ENCODE measurements at regions not wholly inside any gene's neighbourhood (a gene's known extent, or its start where the extent isn't known, plus 50 kb on each side); places are given as distances from the start of the nearest gene placed in this dataset.

- Mint-ChIP-seq H3K27me3 (no peaks in the 10 kb centered on the region), H3K36me3 (no peaks in the 10 kb centered on the region), H3K9me3 (peaks cover 7 to 19% (median 9%) of the 10 kb centered on the region in 3 donors), H3K4me1 (no peaks in the 10 kb centered on the region), H3K4me3 (no peak overlapping the region), H3K27ac (no peak overlapping the region)
- ATAC-seq (replicated peaks in 1 of 4) = no peak
- CTCF ChIA-PET = no interaction called here
- H3K4me3 ChIP-seq (ENCODE audit: control insufficient read depth in 1 of 2, extremely low read depth in 1 of 2, low read length in 1 of 2) = no peak overlapping the region
- no peaks in the 10 kb centered on the region for H3K9me3 ChIP-seq
- H3K36me3 ChIP-seq (ENCODE audit: control insufficient read depth in 2 of 2, extremely low read depth in 1 of 2, insufficient read depth in 1 of 2, low read length in 1 of 2) = no peaks in the 10 kb centered on the region
- no peaks in the 10 kb centered on the region for H3K4me1 ChIP-seq (ENCODE audit: control insufficient read depth in 1 of 2, extremely low read depth in 1 of 2, insufficient read depth in 2 of 2, low read length in 2 of 2)
- no peaks in the 10 kb centered on the region for H3K27me3 ChIP-seq (replicated peaks in 1 of 2; ENCODE audit: control insufficient read depth in 2 of 2, extremely low read depth in 1 of 2, insufficient read depth in 2 of 2, low read length in 1 of 2)
- H3K27ac ChIP-seq (ENCODE audit: low read length) = no peak overlapping the region
- POLR2A ChIA-PET = no interaction called here
- no peak for DNase-seq
- no CpG with 5 or more reads among the region's 1 CpG for WGBS (ENCODE audit: insufficient coverage)
Measured at GRCh38 chr11:81000735-81001134, 1559.9 kb upstream of the TENM4 start.

GRCh38 chr11:81000334-81000733 is 1559.5 kb upstream of the TENM4 start:
- POLR2A ChIA-PET = no interaction called here
- H3K9me3 ChIP-seq = no peaks in the 10 kb centered on the region
- no peaks in the 10 kb centered on the region for H3K4me1 ChIP-seq (ENCODE audit: control insufficient read depth in 1 of 2, extremely low read depth in 1 of 2, insufficient read depth in 2 of 2, low read length in 2 of 2)
- Mint-ChIP-seq H3K27ac (no peak overlapping the region), H3K4me3 (no peak overlapping the region), H3K27me3 (no peaks in the 10 kb centered on the region), H3K4me1 (no peaks in the 10 kb centered on the region), H3K36me3 (no peaks in the 10 kb centered on the region), H3K9me3 (peaks cover 7 to 19% (median 9%) of the 10 kb centered on the region in 3 donors)
- CTCF ChIA-PET = no interaction called here
- no peaks in the 10 kb centered on the region for H3K27me3 ChIP-seq (replicated peaks in 1 of 2; ENCODE audit: control insufficient read depth in 2 of 2, extremely low read depth in 1 of 2, insufficient read depth in 2 of 2, low read length in 1 of 2)
- no peak overlapping the region for H3K4me3 ChIP-seq (ENCODE audit: control insufficient read depth in 1 of 2, extremely low read depth in 1 of 2, low read length in 1 of 2)
- no peaks in the 10 kb centered on the region for H3K36me3 ChIP-seq (ENCODE audit: control insufficient read depth in 2 of 2, extremely low read depth in 1 of 2, insufficient read depth in 1 of 2, low read length in 1 of 2)
- no peak for DNase-seq
- ATAC-seq (replicated peaks in 1 of 4) = no peak
- no peak overlapping the region for H3K27ac ChIP-seq (ENCODE audit: low read length)

- H3K4me3 ChIP-seq (ENCODE audit: control insufficient read depth in 1 of 2, extremely low read depth in 1 of 2, low read length in 1 of 2) = no peak overlapping the region
- H3K4me1 Mint-ChIP-seq = no peaks in the 10 kb centered on the region
- no peaks in the 10 kb centered on the region for H3K27me3 Mint-ChIP-seq
Measured at GRCh38 chr11:80995523-80995922, 1554.7 kb upstream of the TENM4 start.

GRCh38 chr11:80993536-80993935 is 1552.7 kb upstream of the TENM4 start:
- Histone ChIP-seq H3K4me3 (ENCODE audit: control insufficient read depth in 1 of 2, extremely low read depth in 1 of 2, low read length in 1 of 2) (no peak overlapping the region), H3K27me3 (replicated peaks in 1 of 2; ENCODE audit: control insufficient read depth in 2 of 2, extremely low read depth in 1 of 2, insufficient read depth in 2 of 2, low read length in 1 of 2) (no peaks in the 10 kb centered on the region), H3K27ac (ENCODE audit: low read length) (no peak overlapping the region), H3K36me3 (ENCODE audit: control insufficient read depth in 2 of 2, extremely low read depth in 1 of 2, insufficient read depth in 1 of 2, low read length in 1 of 2) (no peaks in the 10 kb centered on the region), H3K9me3 (no peaks in the 10 kb centered on the region), H3K4me1 (ENCODE audit: control insufficient read depth in 1 of 2, extremely low read depth in 1 of 2, insufficient read depth in 2 of 2, low read length in 2 of 2) (no peaks in the 10 kb centered on the region)
- H3K4me1 Mint-ChIP-seq = no peaks in the 10 kb centered on the region
- H3K9me3 Mint-ChIP-seq = peaks cover 17 to 30% (median 17%) of the 10 kb centered on the region in 3 donors
- no peaks in the 10 kb centered on the region for H3K27me3 Mint-ChIP-seq
- DNase-seq (no peak), ATAC-seq (replicated peaks in 1 of 4) (no peak)
- ChIA-PET POLR2A (no interaction called here), CTCF (no interaction called here)
- H3K4me3 Mint-ChIP-seq = no peak overlapping the region
- no peak overlapping the region for H3K27ac Mint-ChIP-seq
- H3K36me3 Mint-ChIP-seq = no peaks in the 10 kb centered on the region

More at GRCh38 chr11:80995523-80995922, 1554.7 kb upstream of the TENM4 start:
- POLR2A ChIA-PET = no interaction called here
- Histone ChIP-seq H3K27ac (ENCODE audit: low read length) (no peak overlapping the region), H3K9me3 (no peaks in the 10 kb centered on the region), H3K27me3 (replicated peaks in 1 of 2; ENCODE audit: control insufficient read depth in 2 of 2, extremely low read depth in 1 of 2, insufficient read depth in 2 of 2, low read length in 1 of 2) (no peaks in the 10 kb centered on the region), H3K4me1 (ENCODE audit: control insufficient read depth in 1 of 2, extremely low read depth in 1 of 2, insufficient read depth in 2 of 2, low read length in 2 of 2) (no peaks in the 10 kb centered on the region), H3K36me3 (ENCODE audit: control insufficient read depth in 2 of 2, extremely low read depth in 1 of 2, insufficient read depth in 1 of 2, low read length in 1 of 2) (no peaks in the 10 kb centered on the region)
- CTCF ChIA-PET = no interaction called here
- no peaks in the 10 kb centered on the region for H3K36me3 Mint-ChIP-seq
- H3K9me3 Mint-ChIP-seq = peaks cover 8 to 24% (median 13%) of the 10 kb centered on the region in 3 donors
- H3K4me3 Mint-ChIP-seq = no peak overlapping the region
- no CpG with 5 or more reads among the region's 2 CpGs for WGBS (ENCODE audit: insufficient coverage)
- DNase-seq (no peak), ATAC-seq (replicated peaks in 1 of 4) (no peak)
- H3K27ac Mint-ChIP-seq = no peak overlapping the region

- no peak overlapping the region for H3K4me3 ChIP-seq (ENCODE audit: control insufficient read depth in 1 of 2, extremely low read depth in 1 of 2, low read length in 1 of 2)
- H3K4me1 ChIP-seq (ENCODE audit: control insufficient read depth in 1 of 2, extremely low read depth in 1 of 2, insufficient read depth in 2 of 2, low read length in 2 of 2) = no peaks in the 10 kb centered on the region
- Mint-ChIP-seq H3K4me3 (no peak overlapping the region), H3K36me3 (no peaks in the 10 kb centered on the region), H3K9me3 (peaks cover 11 to 37% (median 20%) of the 10 kb centered on the region in 3 donors), H3K27ac (no peak overlapping the region), H3K27me3 (no peaks in the 10 kb centered on the region), H3K4me1 (no peaks in the 10 kb centered on the region)
- no peaks in the 10 kb centered on the region for H3K27me3 ChIP-seq (replicated peaks in 1 of 2; ENCODE audit: control insufficient read depth in 2 of 2, extremely low read depth in 1 of 2, insufficient read depth in 2 of 2, low read length in 1 of 2)
- H3K27ac ChIP-seq (ENCODE audit: low read length) = no peak overlapping the region
- ATAC-seq (replicated peaks in 1 of 4) (no peak), DNase-seq (no peak)
- CTCF ChIA-PET = no interaction called here
- no peaks in the 10 kb centered on the region for H3K36me3 ChIP-seq (ENCODE audit: control insufficient read depth in 2 of 2, extremely low read depth in 1 of 2, insufficient read depth in 1 of 2, low read length in 1 of 2)
- 80% methylated on average over 1 of the region's 2 CpGs for WGBS (ENCODE audit: insufficient coverage)
- no peaks in the 10 kb centered on the region for H3K9me3 ChIP-seq
- POLR2A ChIA-PET = no interaction called here
Measured at GRCh38 chr11:80990885-80991284, 1550.1 kb upstream of the TENM4 start.

- no peaks in the 10 kb centered on the region for H3K36me3 Mint-ChIP-seq
Measured at GRCh38 chr11:80987171-80987570, 1546.3 kb upstream of the TENM4 start.

GRCh38 chr11:80986421-80987074 is 1545.7 kb upstream of the TENM4 start:
- ATAC-seq (replicated peaks in 1 of 4) (no peak), DNase-seq (no peak)
- WGBS (ENCODE audit: insufficient coverage) = no CpG with 5 or more reads among the region's 1 CpG
- Mint-ChIP-seq H3K27ac (no peak overlapping the region), H3K27me3 (no peaks in the 10 kb centered on the region), H3K36me3 (no peaks in the 10 kb centered on the region), H3K4me1 (no peaks in the 10 kb centered on the region), H3K4me3 (no peak overlapping the region), H3K9me3 (peaks cover 16 to 39% (median 23%) of the 10 kb centered on the region in 3 donors)
- Histone ChIP-seq H3K4me1 (ENCODE audit: control insufficient read depth in 1 of 2, extremely low read depth in 1 of 2, insufficient read depth in 2 of 2, low read length in 2 of 2) (no peaks in the 10 kb centered on the region), H3K4me3 (ENCODE audit: control insufficient read depth in 1 of 2, extremely low read depth in 1 of 2, low read length in 1 of 2) (no peak overlapping the region), H3K9me3 (no peaks in the 10 kb centered on the region), H3K27ac (ENCODE audit: low read length) (no peak overlapping the region), H3K27me3 (replicated peaks in 1 of 2; ENCODE audit: control insufficient read depth in 2 of 2, extremely low read depth in 1 of 2, insufficient read depth in 2 of 2, low read length in 1 of 2) (no peaks in the 10 kb centered on the region), H3K36me3 (ENCODE audit: control insufficient read depth in 2 of 2, extremely low read depth in 1 of 2, insufficient read depth in 1 of 2, low read length in 1 of 2) (no peaks in the 10 kb centered on the region)
- POLR2A ChIA-PET = no interaction called here
- CTCF ChIA-PET = interaction anchor here in 1 of 2 donors (0.5 to 0.6 kb wide), 2 partner anchors 10 to 1412 kb away, joined by 3 read pairs; no protein-coding TSS in a partner anchor

More at GRCh38 chr11:80987171-80987570, 1546.3 kb upstream of the TENM4 start:
- DNase-seq (no peak), ATAC-seq (replicated peaks in 1 of 4) (no peak)
- Mint-ChIP-seq H3K4me3 (no peak overlapping the region), H3K4me1 (no peaks in the 10 kb centered on the region), H3K27me3 (no peaks in the 10 kb centered on the region), H3K9me3 (peaks cover 14 to 46% (median 23%) of the 10 kb centered on the region in 3 donors), H3K27ac (no peak overlapping the region)
- no peak overlapping the region for H3K4me3 ChIP-seq (ENCODE audit: control insufficient read depth in 1 of 2, extremely low read depth in 1 of 2, low read length in 1 of 2)
- H3K27ac ChIP-seq (ENCODE audit: low read length) = no peak overlapping the region
- H3K27me3 ChIP-seq (replicated peaks in 1 of 2; ENCODE audit: control insufficient read depth in 2 of 2, extremely low read depth in 1 of 2, insufficient read depth in 2 of 2, low read length in 1 of 2) = no peaks in the 10 kb centered on the region
- H3K4me1 ChIP-seq (ENCODE audit: control insufficient read depth in 1 of 2, extremely low read depth in 1 of 2, insufficient read depth in 2 of 2, low read length in 2 of 2) = no peaks in the 10 kb centered on the region
- H3K36me3 ChIP-seq (ENCODE audit: control insufficient read depth in 2 of 2, extremely low read depth in 1 of 2, insufficient read depth in 1 of 2, low read length in 1 of 2) = no peaks in the 10 kb centered on the region
- CTCF ChIA-PET = interaction anchor here in 1 of 2 donors (0.5 to 0.6 kb wide), 2 partner anchors 11 to 1413 kb away, joined by 3 read pairs; no protein-coding TSS in a partner anchor
- no CpG with 5 or more reads among the region's 1 CpG for WGBS (ENCODE audit: insufficient coverage)
- H3K9me3 ChIP-seq = no peaks in the 10 kb centered on the region
- POLR2A ChIA-PET = no interaction called here
